ENCODE measurements at regions not wholly inside any gene's neighbourhood (a gene's known extent, or its start where the extent isn't known, plus 50 kb on each side); places are given as distances from the start of the nearest gene placed in this dataset.

- H3K4me2 ChIP-seq (ENCODE audit: low read length), result no peak overlapping the region
- H3K36me3 ChIP-seq (ENCODE audit: control insufficient read depth, insufficient read depth, low read length), result no peaks in the 10 kb centered on the region
Observed at GRCh38 chr13:87084192-87084591, 587.0 kb upstream of the SLITRK5 start.

GRCh38 chr13:87087741-87088140 is 583.4 kb upstream of the SLITRK5 start:
- H3K27ac ChIP-seq, result no peak overlapping the region
- no peak overlapping the region for H2AFZ ChIP-seq
- H3K79me2 ChIP-seq, result no peaks in the 10 kb centered on the region
- H3K36me3 ChIP-seq (ENCODE audit: control insufficient read depth, insufficient read depth, low read length), result no peaks in the 10 kb centered on the region
- no peak for TF ChIP-seq CTCF (IDR thresholded peaks at IDR 0.05)
- H3K4me1 ChIP-seq, result no peaks in the 10 kb centered on the region
- H3K9ac ChIP-seq, result no peak overlapping the region
- H3K27me3 ChIP-seq (ENCODE audit: control insufficient read depth, insufficient read depth, low read length), result no peaks in the 10 kb centered on the region
- H3K4me2 ChIP-seq (ENCODE audit: low read length), result no peak overlapping the region
- H3K4me3 ChIP-seq (ENCODE audit: low read depth, low read length), result no peak overlapping the region
- H3K9me3 ChIP-seq (ENCODE audit: control insufficient read depth, low read length), result no peaks in the 10 kb centered on the region

More at GRCh38 chr13:87084192-87084591, 587.0 kb upstream of the SLITRK5 start:
- Histone ChIP-seq H3K79me2 (no peaks in the 10 kb centered on the region), H3K4me3 (ENCODE audit: low read depth, low read length) (no peak overlapping the region), H2AFZ (no peak overlapping the region), H3K9me3 (ENCODE audit: control insufficient read depth, low read length) (no peaks in the 10 kb centered on the region), H3K27ac (no peak overlapping the region), H3K9ac (no peak overlapping the region), H3K27me3 (ENCODE audit: control insufficient read depth, insufficient read depth, low read length) (no peaks in the 10 kb centered on the region), H3K4me1 (no peaks in the 10 kb centered on the region)
- TF ChIP-seq CTCF (IDR thresholded peaks at IDR 0.05), result no peak

- Histone ChIP-seq H3K79me2 (no peaks in the 10 kb centered on the region), H3K27me3 (ENCODE audit: control insufficient read depth, insufficient read depth, low read length) (no peaks in the 10 kb centered on the region), H3K9ac (no peak overlapping the region), H3K4me3 (ENCODE audit: low read depth, low read length) (no peak overlapping the region), H3K9me3 (ENCODE audit: control insufficient read depth, low read length) (no peaks in the 10 kb centered on the region), H3K36me3 (ENCODE audit: control insufficient read depth, insufficient read depth, low read length) (no peaks in the 10 kb centered on the region), H3K4me2 (ENCODE audit: low read length) (no peak overlapping the region), H3K27ac (no peak overlapping the region), H3K4me1 (no peaks in the 10 kb centered on the region), H2AFZ (no peak overlapping the region)
- no peak for TF ChIP-seq CTCF (IDR thresholded peaks at IDR 0.05)
Observed at GRCh38 chr13:87089391-87089790, 581.8 kb upstream of the SLITRK5 start.

GRCh38 chr13:87093399-87093798 is 577.8 kb upstream of the SLITRK5 start:
- no peak overlapping the region for H3K27ac ChIP-seq
- no peaks in the 10 kb centered on the region for H3K79me2 ChIP-seq
- no peaks in the 10 kb centered on the region for H3K9me3 ChIP-seq (ENCODE audit: control insufficient read depth, low read length)
- H3K36me3 ChIP-seq (ENCODE audit: control insufficient read depth, insufficient read depth, low read length), result no peaks in the 10 kb centered on the region
- no peaks in the 10 kb centered on the region for H3K4me1 ChIP-seq
- no peak overlapping the region for H3K4me3 ChIP-seq (ENCODE audit: low read depth, low read length)
- no peak overlapping the region for H2AFZ ChIP-seq
- H3K27me3 ChIP-seq (ENCODE audit: control insufficient read depth, insufficient read depth, low read length), result no peaks in the 10 kb centered on the region
- no peak overlapping the region for H3K9ac ChIP-seq
- no peak overlapping the region for H3K4me2 ChIP-seq (ENCODE audit: low read length)
- TF ChIP-seq CTCF (IDR thresholded peaks at IDR 0.05), result no peak

GRCh38 chr13:87094646-87095045 is 576.5 kb upstream of the SLITRK5 start:
- no peak overlapping the region for H3K4me2 ChIP-seq (ENCODE audit: low read length)
- H3K4me3 ChIP-seq (ENCODE audit: low read depth, low read length), result no peak overlapping the region
- no peak overlapping the region for H3K27ac ChIP-seq
- no peaks in the 10 kb centered on the region for H3K36me3 ChIP-seq (ENCODE audit: control insufficient read depth, insufficient read depth, low read length)
- H3K79me2 ChIP-seq, result no peaks in the 10 kb centered on the region
- H3K9me3 ChIP-seq (ENCODE audit: control insufficient read depth, low read length), result no peaks in the 10 kb centered on the region
- no peak for TF ChIP-seq CTCF (IDR thresholded peaks at IDR 0.05)
- H3K9ac ChIP-seq, result no peak overlapping the region
- no peaks in the 10 kb centered on the region for H3K27me3 ChIP-seq (ENCODE audit: control insufficient read depth, insufficient read depth, low read length)
- H2AFZ ChIP-seq, result no peak overlapping the region
- H3K4me1 ChIP-seq, result no peaks in the 10 kb centered on the region

All from parathyroid adenoma (tissue), 2 donors.